Effector memory CD8-positive, alpha-beta T cell (primary cell): ENCODE measurements at regions not wholly inside any gene's neighbourhood (a gene's known extent, or its start where the extent isn't known, plus 50 kb on each side); places are given as distances from the start of the nearest gene placed in this dataset.

Experiments
- ATAC-seq: fragments of 150-1000 bp; cut with Tn5 transposase; replicated peaks from 2 replicates; pipeline ENCODE4 v1.10.0; 2021; ENCODE audit warnings: mild to moderate bottlenecking, moderate library complexity
- DNase-seq, 3 experiments: peaks; one replicate each; pipeline ENCODE4 v3.0.0; 2021
- H3K27ac Mint-ChIP-seq, 2 donors: one replicate each; pipeline ENCODE4 v1.8.0; 2022; ENCODE audit warnings: mild to moderate bottlenecking in 2 of 2, mixed read lengths in 2 of 2, moderate library complexity in 2 of 2
- H3K27me3 Mint-ChIP-seq, 2 donors: one replicate each; pipeline ENCODE4 v1.8.0; 2022; ENCODE audit warnings: mixed read lengths in 2 of 2
- H3K36me3 Mint-ChIP-seq: one replicate; pipeline ENCODE4 v1.8.0; 2022; ENCODE audit warnings: mild to moderate bottlenecking, moderate library complexity, mixed read lengths; ENCODE audit not compliant: insufficient read depth
- H3K4me1 Mint-ChIP-seq, 2 donors: one replicate each; pipeline ENCODE4 v1.8.0; 2022; ENCODE audit warnings: low read depth in 2 of 2, mixed read lengths in 2 of 2
- H3K4me3 Mint-ChIP-seq, 2 donors: one replicate each; pipeline ENCODE4 v1.8.0; 2022; ENCODE audit warnings: mild to moderate bottlenecking in 2 of 2, mixed read lengths in 2 of 2, moderate library complexity in 2 of 2
- H3K9me3 Mint-ChIP-seq, 2 donors: one replicate each; pipeline ENCODE4 v1.8.0; 2022; ENCODE audit warnings: mixed read lengths in 2 of 2

DNA sequence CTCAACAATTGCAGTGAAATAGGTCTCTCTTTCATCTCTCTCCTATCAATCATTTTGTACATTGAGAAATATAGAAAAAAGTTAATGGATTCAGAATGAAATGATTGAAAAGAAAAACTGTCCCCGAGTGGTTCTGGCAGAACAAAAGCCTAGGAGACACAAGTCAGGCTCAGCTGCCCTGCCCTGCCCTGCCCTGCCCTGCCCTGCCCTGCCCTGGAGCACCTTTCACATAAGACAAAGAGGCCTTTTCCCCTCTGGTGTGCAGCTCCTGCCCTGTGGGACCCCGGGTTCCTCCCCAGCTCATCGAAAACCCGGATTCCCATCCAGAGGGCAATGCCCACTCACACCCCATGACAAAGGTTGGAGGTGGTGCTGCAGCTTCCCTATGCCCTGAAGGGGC is 94.7 kb downstream of the TEX26 start:
- H3K27ac Mint-ChIP-seq, result no peak overlapping the region
- ATAC-seq (no peak), DNase-seq (no peak)
- no peak overlapping the region for H3K4me3 Mint-ChIP-seq
- H3K36me3 Mint-ChIP-seq, result no peaks in the 10 kb centered on the region
- no peaks in the 10 kb centered on the region for H3K4me1 Mint-ChIP-seq
- H3K9me3 Mint-ChIP-seq, result no peaks in the 10 kb centered on the region
- H3K27me3 Mint-ChIP-seq, result peaks cover 21 to 32% of the 10 kb centered on the region in 2 donors
